ENCODE measurements at regions not wholly inside any gene's neighbourhood (a gene's known extent, or its start where the extent isn't known, plus 50 kb on each side); places are given as distances from the start of the nearest gene placed in this dataset.

GRCh38 chr14:40053416-40053815, 621.2 kb upstream of the FBXO33 start:
- TF ChIP-seq, protein P1, sequence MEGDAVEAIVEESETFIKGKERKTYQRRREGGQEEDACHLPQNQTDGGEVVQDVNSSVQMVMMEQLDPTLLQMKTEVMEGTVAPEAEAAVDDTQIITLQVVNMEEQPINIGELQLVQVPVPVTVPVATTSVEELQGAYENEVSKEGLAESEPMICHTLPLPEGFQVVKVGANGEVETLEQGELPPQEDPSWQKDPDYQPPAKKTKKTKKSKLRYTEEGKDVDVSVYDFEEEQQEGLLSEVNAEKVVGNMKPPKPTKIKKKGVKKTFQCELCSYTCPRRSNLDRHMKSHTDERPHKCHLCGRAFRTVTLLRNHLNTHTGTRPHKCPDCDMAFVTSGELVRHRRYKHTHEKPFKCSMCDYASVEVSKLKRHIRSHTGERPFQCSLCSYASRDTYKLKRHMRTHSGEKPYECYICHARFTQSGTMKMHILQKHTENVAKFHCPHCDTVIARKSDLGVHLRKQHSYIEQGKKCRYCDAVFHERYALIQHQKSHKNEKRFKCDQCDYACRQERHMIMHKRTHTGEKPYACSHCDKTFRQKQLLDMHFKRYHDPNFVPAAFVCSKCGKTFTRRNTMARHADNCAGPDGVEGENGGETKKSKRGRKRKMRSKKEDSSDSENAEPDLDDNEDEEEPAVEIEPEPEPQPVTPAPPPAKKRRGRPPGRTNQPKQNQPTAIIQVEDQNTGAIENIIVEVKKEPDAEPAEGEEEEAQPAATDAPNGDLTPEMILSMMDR (IDR thresholded peaks at IDR 0.05; ENCODE audit: poor library complexity, severe bottlenecking) = no peak
- TF ChIP-seq EZH2 (IDR thresholded peaks at IDR 0.05; ENCODE audit: borderline replicate concordance, insufficient read depth, low read length, poor library complexity, severe bottlenecking) (no peak), POLR2AphosphoS5 (IDR thresholded peaks at IDR 0.05) (no peak), REST (IDR thresholded peaks at IDR 0.05; ENCODE audit: borderline replicate concordance) (no peak), RAD21 (conservative IDR thresholded peaks at IDR 0.05) (no peak), EP300 (conservative IDR thresholded peaks at IDR 0.05; ENCODE audit: poor library complexity, severe bottlenecking) (no peak), SMC3 (conservative IDR thresholded peaks at IDR 0.05; ENCODE audit: poor library complexity) (no peak)

Data from neural cell (in vitro differentiated cells).